ENCODE measurements at regions not wholly inside any gene's neighbourhood (a gene's known extent, or its start where the extent isn't known, plus 50 kb on each side); places are given as distances from the start of the nearest gene placed in this dataset.

- Histone ChIP-seq H3K36me3 (ENCODE audit: insufficient read depth, low read length, poor library complexity, severe bottlenecking) (no peaks in the 10 kb centered on the region), H3K27ac (ENCODE audit: low read depth, low read length, poor library complexity, severe bottlenecking) (no peak overlapping the region), H3K4me1 (ENCODE audit: insufficient read depth, low read length, poor library complexity, severe bottlenecking) (no peaks in the 10 kb centered on the region), H3K9me3 (ENCODE audit: low read depth, low read length, poor library complexity, severe bottlenecking) (no peaks in the 10 kb centered on the region), H3K27me3 (replicated peaks; ENCODE audit: insufficient read depth, low read depth, low read length, poor library complexity) (no peaks in the 10 kb centered on the region), H3K4me3 (ENCODE audit: low read depth, low read length, poor library complexity, severe bottlenecking) (no peak overlapping the region)
- CTCF ChIA-PET, result no interaction called here
- intact Hi-C loops (cut with micrococcal nuclease; ENCODE audit: unreplicated experiment), result no loop called here
- BruUV-seq (replicated peaks), result no TSS peak
- TF ChIP-seq, protein P1, sequence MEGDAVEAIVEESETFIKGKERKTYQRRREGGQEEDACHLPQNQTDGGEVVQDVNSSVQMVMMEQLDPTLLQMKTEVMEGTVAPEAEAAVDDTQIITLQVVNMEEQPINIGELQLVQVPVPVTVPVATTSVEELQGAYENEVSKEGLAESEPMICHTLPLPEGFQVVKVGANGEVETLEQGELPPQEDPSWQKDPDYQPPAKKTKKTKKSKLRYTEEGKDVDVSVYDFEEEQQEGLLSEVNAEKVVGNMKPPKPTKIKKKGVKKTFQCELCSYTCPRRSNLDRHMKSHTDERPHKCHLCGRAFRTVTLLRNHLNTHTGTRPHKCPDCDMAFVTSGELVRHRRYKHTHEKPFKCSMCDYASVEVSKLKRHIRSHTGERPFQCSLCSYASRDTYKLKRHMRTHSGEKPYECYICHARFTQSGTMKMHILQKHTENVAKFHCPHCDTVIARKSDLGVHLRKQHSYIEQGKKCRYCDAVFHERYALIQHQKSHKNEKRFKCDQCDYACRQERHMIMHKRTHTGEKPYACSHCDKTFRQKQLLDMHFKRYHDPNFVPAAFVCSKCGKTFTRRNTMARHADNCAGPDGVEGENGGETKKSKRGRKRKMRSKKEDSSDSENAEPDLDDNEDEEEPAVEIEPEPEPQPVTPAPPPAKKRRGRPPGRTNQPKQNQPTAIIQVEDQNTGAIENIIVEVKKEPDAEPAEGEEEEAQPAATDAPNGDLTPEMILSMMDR (conservative IDR thresholded peaks at IDR 0.05; ENCODE audit: low read depth, low read length), result no peak
- TF ChIP-seq EZH2 (IDR thresholded peaks at IDR 0.05; ENCODE audit: borderline replicate concordance, low read depth, low read length, poor library complexity, severe bottlenecking), result no peak
- POLR2A ChIA-PET (ENCODE audit: low non-redundant PET), result no interaction called here
- no peak for DNase-seq (ENCODE audit: low spot score)
Measured at GRCh38 chr9:95595721-95596295, 79.0 kb upstream of the PTCH1 start.

DNA sequence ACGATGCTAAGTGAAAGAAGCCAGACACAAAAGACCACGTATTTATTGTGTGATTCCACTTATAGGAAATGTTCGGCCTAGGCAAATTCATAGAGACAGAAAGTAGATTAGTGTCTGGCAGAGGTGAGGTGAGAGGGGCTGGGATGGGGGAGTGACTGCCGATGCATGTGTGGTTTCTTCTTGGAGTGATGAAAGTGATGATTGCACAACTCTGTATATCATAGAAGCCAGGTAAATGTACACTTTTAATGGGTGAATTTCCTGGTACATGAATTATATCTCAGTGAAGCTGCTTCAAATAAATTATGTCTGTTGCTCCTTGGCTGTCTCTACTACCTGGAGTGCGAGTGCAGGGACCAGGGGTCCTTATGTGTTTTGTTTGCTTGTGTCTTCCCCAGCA lies 76.2 kb upstream of the PTCH1 start:
- BruUV-seq (replicated peaks), result no TSS peak
- POLR2A ChIA-PET (ENCODE audit: low non-redundant PET), result no interaction called here
- no peak for DNase-seq (ENCODE audit: low spot score)
- H3K4me3 ChIP-seq (ENCODE audit: low read depth, low read length, poor library complexity, severe bottlenecking), result no peak overlapping the region
- no peaks in the 10 kb centered on the region for H3K36me3 ChIP-seq (ENCODE audit: insufficient read depth, low read length, poor library complexity, severe bottlenecking)
- no peaks in the 10 kb centered on the region for H3K4me1 ChIP-seq (ENCODE audit: insufficient read depth, low read length, poor library complexity, severe bottlenecking)
- intact Hi-C loops (cut with micrococcal nuclease; ENCODE audit: unreplicated experiment), result no loop called here
- CTCF ChIA-PET, result no interaction called here
- no peak for TF ChIP-seq EZH2 (IDR thresholded peaks at IDR 0.05; ENCODE audit: borderline replicate concordance, low read depth, low read length, poor library complexity, severe bottlenecking)
- TF ChIP-seq, protein P1 (conservative IDR thresholded peaks at IDR 0.05; ENCODE audit: low read depth, low read length), result no peak
- H3K27ac ChIP-seq (ENCODE audit: low read depth, low read length, poor library complexity, severe bottlenecking), result no peak overlapping the region
- no peaks in the 10 kb centered on the region for H3K9me3 ChIP-seq (ENCODE audit: low read depth, low read length, poor library complexity, severe bottlenecking)
- H3K27me3 ChIP-seq (replicated peaks; ENCODE audit: insufficient read depth, low read depth, low read length, poor library complexity), result no peaks in the 10 kb centered on the region

DNA sequence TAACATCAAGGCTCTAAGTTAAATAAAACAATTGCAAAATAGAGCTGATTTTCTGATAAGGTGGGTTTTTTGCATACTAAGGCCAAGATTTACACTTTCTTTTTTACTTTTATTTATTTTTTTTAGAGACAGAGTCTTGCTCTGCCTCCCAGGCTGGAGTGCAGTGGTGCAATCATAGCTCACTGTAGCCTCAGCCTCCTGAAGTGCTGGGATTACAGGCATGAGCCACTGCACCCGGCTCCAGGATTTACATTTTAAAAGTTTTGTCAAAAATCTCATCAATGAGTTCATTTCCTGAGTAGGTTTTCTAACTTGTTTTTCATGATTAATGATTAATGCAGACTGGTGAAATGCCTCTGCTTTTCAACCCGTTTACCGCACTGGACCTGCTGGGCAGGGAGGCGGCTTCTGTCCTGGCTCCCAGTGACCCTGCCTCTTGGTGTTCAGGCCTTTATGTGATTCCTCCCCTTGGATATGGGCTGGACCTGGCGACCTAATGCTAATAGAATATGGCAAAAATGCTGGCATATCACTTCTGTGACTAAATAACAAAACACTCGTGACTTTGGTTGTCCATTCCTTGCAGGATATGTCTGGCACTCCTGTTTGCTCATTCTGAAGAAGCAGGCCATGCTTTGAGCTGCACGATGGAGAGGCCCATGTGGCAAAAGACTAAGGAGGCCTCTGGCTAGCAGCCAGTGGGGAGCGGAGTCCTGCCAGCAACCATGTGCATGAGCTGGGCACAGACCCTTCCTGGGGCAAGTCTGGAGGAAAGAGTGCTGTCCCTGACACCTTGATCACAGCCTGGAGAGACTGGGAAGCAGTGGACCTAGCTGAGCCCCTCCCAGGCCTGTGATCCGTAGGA lies 72.2 kb upstream of the PTCH1 start:
- no peaks in the 10 kb centered on the region for H3K36me3 ChIP-seq (ENCODE audit: insufficient read depth, low read length, poor library complexity, severe bottlenecking)
- no TSS peak for BruUV-seq (replicated peaks)
- TF ChIP-seq, protein P1 (conservative IDR thresholded peaks at IDR 0.05; ENCODE audit: low read depth, low read length), result no peak
- TF ChIP-seq EZH2 (IDR thresholded peaks at IDR 0.05; ENCODE audit: borderline replicate concordance, low read depth, low read length, poor library complexity, severe bottlenecking), result no peak
- CTCF ChIA-PET, result no interaction called here
- intact Hi-C loops (cut with micrococcal nuclease; ENCODE audit: unreplicated experiment), result no loop called here
- H3K27ac ChIP-seq (ENCODE audit: low read depth, low read length, poor library complexity, severe bottlenecking), result no peak overlapping the region
- H3K4me1 ChIP-seq (ENCODE audit: insufficient read depth, low read length, poor library complexity, severe bottlenecking), result no peaks in the 10 kb centered on the region
- H3K27me3 ChIP-seq (replicated peaks; ENCODE audit: insufficient read depth, low read depth, low read length, poor library complexity), result no peaks in the 10 kb centered on the region
- POLR2A ChIA-PET (ENCODE audit: low non-redundant PET), result no interaction called here
- DNase-seq (ENCODE audit: low spot score), result no peak
- no peaks in the 10 kb centered on the region for H3K9me3 ChIP-seq (ENCODE audit: low read depth, low read length, poor library complexity, severe bottlenecking)
- H3K4me3 ChIP-seq (ENCODE audit: low read depth, low read length, poor library complexity, severe bottlenecking), result no peak overlapping the region

All from A673 (cell line).